ENCODE measurements at regions not wholly inside any gene's neighbourhood (a gene's known extent, or its start where the extent isn't known, plus 50 kb on each side); places are given as distances from the start of the nearest gene placed in this dataset.

GRCh38 chr18:45435810-45436209, 179.5 kb upstream of the SLC14A2 start:
- no peak for DNase-seq (ENCODE audit: low read depth)

- DNase-seq (ENCODE audit: low read depth): no peak
Observed at GRCh38 chr18:45437366-45437765, 177.9 kb upstream of the SLC14A2 start.

GRCh38 chr18:45439851-45440645, 175.2 kb upstream of the SLC14A2 start:
- no peak for DNase-seq (ENCODE audit: low read depth)

- DNase-seq (ENCODE audit: low read depth): no peak
Observed at GRCh38 chr18:45441110-45441847, 174.0 kb upstream of the SLC14A2 start.

- DNase-seq (ENCODE audit: low read depth): no peak
Observed at GRCh38 chr18:45444040-45444439, 171.2 kb upstream of the SLC14A2 start.

- no peak for DNase-seq (ENCODE audit: low read depth)
Observed at GRCh38 chr18:45447355-45448265, 167.7 kb upstream of the SLC14A2 start.

GRCh38 chr18:45448871-45449270, 166.4 kb upstream of the SLC14A2 start:
- DNase-seq (ENCODE audit: low read depth): no peak

GRCh38 chr18:45449418-45450227, 165.7 kb upstream of the SLC14A2 start:
- no peak for DNase-seq (ENCODE audit: low read depth)

- DNase-seq (ENCODE audit: low read depth): no peak
Observed at GRCh38 chr18:45456090-45457021, 158.9 kb upstream of the SLC14A2 start.

GRCh38 chr18:45458033-45458432, 157.2 kb upstream of the SLC14A2 start:
- DNase-seq (ENCODE audit: low read depth): no peak

- DNase-seq (ENCODE audit: low read depth): no peak
Observed at GRCh38 chr18:45462179-45462578, 153.1 kb upstream of the SLC14A2 start.

GRCh38 chr18:45463451-45463850, 151.8 kb upstream of the SLC14A2 start:
- DNase-seq (ENCODE audit: low read depth): no peak

GRCh38 chr18:45464619-45465018, 150.7 kb upstream of the SLC14A2 start:
- no peak for DNase-seq (ENCODE audit: low read depth)

GRCh38 chr18:45467293-45467692, 148.0 kb upstream of the SLC14A2 start:
- DNase-seq (ENCODE audit: low read depth): no peak

- DNase-seq (ENCODE audit: low read depth): no peak
Observed at GRCh38 chr18:45467945-45468344, 147.3 kb upstream of the SLC14A2 start.

GRCh38 chr18:45478889-45479288, 136.4 kb upstream of the SLC14A2 start:
- no peak for DNase-seq (ENCODE audit: low read depth)

- no peak for DNase-seq (ENCODE audit: low read depth)
Observed at GRCh38 chr18:45480219-45481015, 134.9 kb upstream of the SLC14A2 start.

GRCh38 chr18:45481821-45482220, 133.5 kb upstream of the SLC14A2 start:
- no peak for DNase-seq (ENCODE audit: low read depth)

GRCh38 chr18:45482286-45482685, 133.0 kb upstream of the SLC14A2 start:
- DNase-seq (ENCODE audit: low read depth): no peak

- DNase-seq (ENCODE audit: low read depth): no peak
Observed at GRCh38 chr18:45487581-45487980, 127.7 kb upstream of the SLC14A2 start.
